ENCODE measurements at regions not wholly inside any gene's neighbourhood (a gene's known extent, or its start where the extent isn't known, plus 50 kb on each side); places are given as distances from the start of the nearest gene placed in this dataset.

DNA sequence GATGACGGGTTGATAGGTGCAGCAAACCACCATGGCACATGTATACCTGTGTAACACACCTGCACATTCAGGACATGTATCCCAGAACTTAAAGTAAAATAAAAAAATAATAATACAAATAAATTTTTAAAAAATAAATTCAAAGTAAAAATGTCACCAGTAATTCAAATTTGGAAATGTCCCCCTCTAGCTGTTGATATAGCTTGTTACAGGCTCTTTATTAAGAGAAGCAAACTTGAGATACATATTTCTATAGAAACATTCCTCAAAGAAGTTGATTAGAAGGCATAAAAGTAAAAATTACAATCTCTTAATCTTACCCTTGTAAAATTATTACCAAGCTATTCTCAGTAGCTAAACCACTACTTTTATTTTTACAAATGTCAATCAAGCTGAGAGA, 1397.0 kb downstream of the FAM133A start:
- Histone ChIP-seq H3K9ac (no peak overlapping the region), H3K36me3 (no peaks in the 10 kb centered on the region), H4K20me1 (peaks cover 0 to 17% (median 0%) of the 10 kb centered on the region in 11 experiments; a peak in 5 of 22 replicates), H3K4me3 (no peak overlapping the region), H3K4me1 (no peaks in the 10 kb centered on the region), H3K4me2 (no peak overlapping the region), H3K9me3 (replicated peaks in 1 of 11) (0 out of 22 replicates have a peak, but pooled peaks cover 0 to 6% (median 0%) of the 10 kb centered on the region in 11 experiments), H3K27ac (no peak overlapping the region), H3K27me3 (peaks cover 66 to 97% (median 80%) of the 10 kb centered on the region in 11 experiments)
- TF ChIP-seq Cebpa-rat (IDR thresholded peaks at IDR 0.05) = no peak

DNA sequence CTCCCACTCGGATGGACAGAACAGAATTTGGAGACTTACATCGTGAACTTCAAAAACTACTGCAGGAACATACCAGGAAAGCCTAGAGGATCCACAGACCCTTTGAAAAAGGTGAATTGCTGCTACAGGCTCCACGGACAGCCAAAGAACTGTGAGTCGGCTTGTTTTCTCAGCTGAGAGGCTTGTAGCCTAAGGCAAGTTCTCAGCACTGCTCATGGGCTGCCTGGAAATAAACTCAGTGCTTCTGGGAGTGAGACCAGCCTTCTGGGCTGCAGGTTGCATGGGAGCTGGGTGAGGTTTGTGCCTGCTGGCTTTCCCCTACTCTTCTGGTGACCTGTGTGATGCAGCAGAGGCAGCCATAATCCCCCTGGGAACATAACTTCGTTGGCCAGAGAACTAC, 1397.6 kb downstream of the FAM133A start:
- Histone ChIP-seq H3K27me3 (peaks cover 66 to 96% (median 79%) of the 10 kb centered on the region in 11 experiments), H3K4me1 (no peaks in the 10 kb centered on the region), H3K4me3 (no peak overlapping the region), H3K9ac (no peak overlapping the region), H4K20me1 (peaks cover 0 to 17% (median 0%) of the 10 kb centered on the region in 11 experiments; a peak in 5 of 22 replicates), H3K4me2 (no peak overlapping the region), H3K9me3 (replicated peaks in 1 of 11) (0 out of 22 replicates have a peak, but pooled peaks cover 0 to 6% (median 0%) of the 10 kb centered on the region in 11 experiments), H3K36me3 (no peaks in the 10 kb centered on the region), H3K27ac (no peak overlapping the region)
- no peak for TF ChIP-seq Cebpa-rat (IDR thresholded peaks at IDR 0.05)

DNA sequence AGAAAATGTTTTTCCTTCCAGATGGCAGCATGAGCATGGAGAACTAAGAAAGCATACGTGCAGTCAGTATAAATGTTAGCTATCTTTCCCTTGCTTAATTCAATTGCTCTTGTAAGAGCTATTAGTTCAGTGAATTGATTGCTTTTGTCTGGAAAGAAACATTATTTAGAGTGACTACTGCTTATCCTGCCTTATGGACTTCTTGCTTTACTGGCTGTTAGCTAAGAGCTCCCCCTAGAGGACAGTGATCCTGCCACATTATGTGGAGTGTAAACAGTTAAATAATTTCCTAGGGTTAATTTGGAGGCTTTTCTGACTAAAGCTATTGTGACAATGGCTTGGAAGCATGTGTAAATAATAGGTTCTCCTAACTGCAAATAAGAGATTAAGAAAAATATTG, 1402.4 kb downstream of the FAM133A start:
- Histone ChIP-seq H3K9me3 (replicated peaks in 1 of 11) (peaks cover 0 to 8% (median 0%) of the 10 kb centered on the region in 11 experiments; a peak in 2 of 22 replicates), H3K4me2 (no peak overlapping the region), H3K27ac (no peak overlapping the region), H3K36me3 (no peaks in the 10 kb centered on the region), H3K27me3 (peaks cover 58 to 99% (median 88%) of the 10 kb centered on the region in 11 experiments), H3K9ac (no peak overlapping the region), H3K4me1 (no peaks in the 10 kb centered on the region), H4K20me1 (peaks cover 0 to 8% (median 0%) of the 10 kb centered on the region in 11 experiments; a peak in 4 of 22 replicates), H3K4me3 (no peak overlapping the region)
- no peak for TF ChIP-seq Cebpa-rat (IDR thresholded peaks at IDR 0.05)

DNA sequence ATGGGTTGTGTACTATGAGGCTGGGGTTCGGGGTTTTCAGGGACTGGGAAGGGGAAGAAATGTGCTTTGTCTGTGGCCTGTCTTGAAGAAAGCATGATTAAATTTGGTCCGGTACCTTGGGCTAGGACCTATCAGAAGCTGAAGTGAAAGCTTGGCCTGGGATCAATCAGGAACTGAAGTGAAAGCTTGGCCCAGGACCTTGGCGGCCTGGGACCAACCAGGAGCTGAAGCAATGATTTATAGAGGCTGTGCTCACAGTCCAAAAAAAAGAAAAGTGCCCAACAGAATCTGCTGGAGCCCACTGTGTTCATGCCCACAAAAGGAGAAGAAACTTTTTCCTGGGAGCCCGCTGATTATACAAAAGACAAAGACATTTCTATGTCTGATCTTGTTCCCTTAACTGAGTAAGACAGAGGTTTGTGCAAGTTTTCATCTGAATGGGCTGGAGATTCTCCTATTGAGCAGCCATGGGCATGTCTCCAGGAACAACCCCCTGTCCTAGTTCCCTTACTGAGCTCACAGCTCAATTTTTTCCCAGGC, 1427.9 kb downstream of the FAM133A start:
- peaks cover 34 to 87% (median 72%) of the 10 kb centered on the region in 11 experiments for H3K27me3 ChIP-seq
- H3K4me1 ChIP-seq = no peaks in the 10 kb centered on the region
- H3K4me2 ChIP-seq = no peak overlapping the region
- H3K27ac ChIP-seq = no peak overlapping the region
- H3K9me3 ChIP-seq (replicated peaks in 1 of 11) = no peaks in the 10 kb centered on the region; a peak in 2 of 22 replicates
- H3K9ac ChIP-seq = no peak overlapping the region
- peaks cover 0 to 5% (median 0%) of the 10 kb centered on the region in 11 experiments; a peak in 2 of 22 replicates for H4K20me1 ChIP-seq
- no peaks in the 10 kb centered on the region for H3K36me3 ChIP-seq
- H3K4me3 ChIP-seq = no peak overlapping the region
- TF ChIP-seq Cebpa-rat (IDR thresholded peaks at IDR 0.05) = no peak

DNA sequence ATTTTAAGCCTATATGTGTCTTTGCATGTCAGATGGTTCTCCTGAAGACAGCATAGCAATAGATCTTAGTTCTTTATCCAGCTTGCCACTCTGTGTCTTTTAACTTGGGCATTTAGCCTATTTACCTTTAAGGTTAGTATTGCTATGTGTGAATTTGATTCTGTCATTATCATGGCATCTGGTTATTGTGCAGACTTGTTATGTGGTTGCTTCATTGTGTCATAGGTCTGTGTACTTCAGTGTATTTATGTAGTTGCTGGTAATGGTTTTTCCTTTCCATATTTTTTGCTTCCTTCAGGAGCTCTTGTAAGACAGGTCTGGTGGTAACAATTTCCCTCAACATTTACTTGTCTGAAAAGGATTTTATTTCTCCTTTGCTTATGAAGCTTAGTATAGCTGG, 1443.5 kb downstream of the FAM133A start:
- Histone ChIP-seq H3K4me1 (no peaks in the 10 kb centered on the region), H4K20me1 (no peaks in the 10 kb centered on the region), H3K36me3 (no peaks in the 10 kb centered on the region), H3K4me2 (no peak overlapping the region), H3K27ac (no peak overlapping the region), H3K9ac (no peak overlapping the region), H3K27me3 (peaks cover 44 to 85% (median 74%) of the 10 kb centered on the region in 11 experiments; a peak in 21 of 22 replicates), H3K4me3 (no peak overlapping the region), H3K9me3 (replicated peaks in 1 of 11) (peaks cover 6 to 21% (median 17%) of the 10 kb centered on the region in 11 experiments; a peak in 14 of 22 replicates)
- no peak for TF ChIP-seq Cebpa-rat (IDR thresholded peaks at IDR 0.05)

DNA sequence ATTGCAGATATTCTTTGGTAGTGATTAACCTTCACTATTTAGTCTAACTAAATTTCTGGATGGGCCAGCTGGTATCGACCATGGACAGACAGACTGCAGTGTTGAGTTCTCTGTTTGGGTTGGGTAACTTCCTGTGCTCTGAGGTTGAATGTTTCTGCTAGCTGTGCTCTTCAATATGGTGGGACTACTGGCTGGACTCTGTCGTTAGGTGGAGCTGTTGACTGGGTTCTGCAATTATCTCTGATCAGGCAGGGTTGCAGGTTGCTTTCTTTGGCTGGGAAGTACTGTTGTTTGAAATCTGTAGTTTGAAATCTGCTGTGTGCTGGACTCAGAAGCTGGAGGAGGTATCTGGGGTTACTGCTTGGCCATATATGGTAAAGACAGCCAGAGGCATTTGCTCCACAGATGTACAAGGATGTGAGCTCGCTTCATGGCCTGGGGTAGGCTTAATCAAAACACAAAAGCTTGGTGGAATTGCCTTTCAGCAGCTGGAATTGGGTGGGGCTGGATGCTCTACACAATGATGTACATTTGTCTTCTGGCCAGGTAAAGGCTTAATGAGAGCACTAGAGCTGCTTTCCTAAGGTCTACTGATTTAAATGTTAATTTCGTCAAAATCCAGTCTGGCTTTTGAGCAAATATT, 1472.0 kb downstream of the FAM133A start:
- Histone ChIP-seq H3K4me1 (no peaks in the 10 kb centered on the region), H3K27me3 (peaks cover 16 to 77% (median 60%) of the 10 kb centered on the region in 11 experiments; a peak in 20 of 22 replicates), H3K4me2 (no peak overlapping the region), H4K20me1 (no peaks in the 10 kb centered on the region), H3K36me3 (no peaks in the 10 kb centered on the region), H3K27ac (no peak overlapping the region), H3K9me3 (replicated peaks in 1 of 11) (no peaks in the 10 kb centered on the region), H3K4me3 (no peak overlapping the region), H3K9ac (no peak overlapping the region)
- TF ChIP-seq Cebpa-rat (IDR thresholded peaks at IDR 0.05) = no peak

DNA sequence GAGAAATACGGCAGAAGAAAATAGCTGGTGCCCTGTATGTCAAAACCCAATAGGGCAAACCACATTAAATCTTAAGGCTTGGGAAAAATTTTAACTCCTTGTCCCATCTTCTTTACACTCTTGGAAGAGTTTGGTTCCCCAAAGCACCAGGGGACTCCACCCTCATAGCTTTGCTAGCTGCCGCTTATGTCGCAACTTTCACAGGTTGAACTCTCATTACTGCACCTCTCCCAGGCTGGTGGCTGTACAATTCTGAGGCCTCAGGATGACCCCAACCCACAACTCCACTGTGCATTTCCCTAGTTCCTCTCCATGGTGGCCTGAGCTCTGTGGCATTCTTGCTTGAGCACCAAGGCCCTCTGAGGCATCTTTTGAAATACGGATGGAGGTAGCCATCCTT, 1478.8 kb downstream of the FAM133A start:
- no peaks in the 10 kb centered on the region for H3K36me3 ChIP-seq
- H3K27ac ChIP-seq = no peak overlapping the region
- TF ChIP-seq Cebpa-rat (IDR thresholded peaks at IDR 0.05) = peak in 3 of 11 experiments; percentile 16 to 60 (median 44); a peak in 2 of 22 replicates
- H3K4me1 ChIP-seq = no peaks in the 10 kb centered on the region
- peaks cover 51 to 94% (median 86%) of the 10 kb centered on the region in 11 experiments for H3K27me3 ChIP-seq
- H4K20me1 ChIP-seq = no peaks in the 10 kb centered on the region; a peak in 2 of 22 replicates
- no peaks in the 10 kb centered on the region for H3K9me3 ChIP-seq (replicated peaks in 1 of 11)
- H3K4me2 ChIP-seq = no peak overlapping the region
- H3K9ac ChIP-seq = no peak overlapping the region
- H3K4me3 ChIP-seq = no peak overlapping the region

DNA sequence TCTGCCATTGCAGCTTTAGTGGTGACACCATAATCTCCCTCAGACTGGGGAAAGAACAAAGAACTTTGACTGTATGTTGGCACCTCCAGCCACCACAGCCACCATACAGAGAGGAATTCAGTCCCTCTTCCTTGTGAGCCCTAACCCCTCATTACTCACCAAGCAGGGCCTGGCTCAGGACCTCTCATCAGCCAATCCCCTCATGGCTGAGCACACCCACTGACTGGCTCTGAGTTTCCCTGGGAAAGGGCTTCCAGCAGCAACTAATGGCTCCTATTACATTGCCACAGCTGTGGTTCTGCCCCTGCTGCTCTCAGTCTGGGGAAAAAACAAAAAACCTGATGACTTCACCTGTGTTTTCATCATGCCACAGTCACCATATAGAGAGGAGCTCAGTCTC, 1482.6 kb downstream of the FAM133A start:
- Histone ChIP-seq H3K4me2 (no peak overlapping the region), H3K27me3 (peaks cover 63 to 100% (median 97%) of the 10 kb centered on the region in 11 experiments), H3K27ac (no peak overlapping the region), H4K20me1 (no peaks in the 10 kb centered on the region; a peak in 2 of 22 replicates), H3K9me3 (replicated peaks in 1 of 11) (no peaks in the 10 kb centered on the region), H3K9ac (no peak overlapping the region), H3K4me3 (no peak overlapping the region), H3K4me1 (no peaks in the 10 kb centered on the region), H3K36me3 (no peaks in the 10 kb centered on the region)
- TF ChIP-seq Cebpa-rat (IDR thresholded peaks at IDR 0.05) = no peak
